Thyroid gland (tissue), 4 donors: ENCODE measurements at regions not wholly inside any gene's neighbourhood (a gene's known extent, or its start where the extent isn't known, plus 50 kb on each side); places are given as distances from the start of the nearest gene placed in this dataset.

Experiments used
- DNase-seq, 2 donors: peaks; one replicate each; pipeline ENCODE4 v3.0.0-alpha.2; 2019
- H3K27ac ChIP-seq, 3 donors: fragments of 200-600 bp; sonication (generic); 1 replicate in 2 of 3; 2 replicates in 1 of 3; pipeline ENCODE4 v1.5.1; 2016 to 2019; ENCODE audit warnings: mild to moderate bottlenecking in 1 of 3, moderate library complexity in 1 of 3
- H3K27me3 ChIP-seq: fragments of 200-600 bp; sonication (generic); one replicate; pipeline ENCODE4 v1.5.1; 2019
- H3K36me3 ChIP-seq, 2 donors: fragments of 200-600 bp; sonication (generic); one replicate each; pipeline ENCODE4 v1.5.1; 2016 to 2019
- H3K4me1 ChIP-seq, 2 donors: fragments of 200-600 bp; sonication (generic); one replicate each; pipeline ENCODE4 v1.5.1; 2017 to 2019
- H3K4me3 ChIP-seq, 3 donors: fragments of 200-600 bp; sonication (generic); replicated peaks in 1 of 3; 1 replicate in 2 of 3; 2 replicates in 1 of 3; pipeline ENCODE4 v1.5.1; 2016; ENCODE audit warnings: mild to moderate bottlenecking in 1 of 3
- H3K9me3 ChIP-seq: fragments of 200-600 bp; sonication (generic); one replicate; pipeline ENCODE4 v1.5.1; 2017
- POLR2A ChIP-seq, 2 donors: fragments of 450-650 bp; IDR thresholded peaks; one replicate each; pipeline ENCODE4 v1.6.1; 2017; ENCODE audit warnings: antibody characterized with exemption in 2 of 2, mild to moderate bottlenecking in 2 of 2, moderate library complexity in 1 of 2
- WGBS, 2 donors: methylation state at CpG; one replicate each; pipeline ENCODE4 v1.1.5; 2017; 5-methylcytosine and 5-hydroxymethylcytosine counted together
- intact Hi-C: fragments of 100-400 bp; cut with DNase I; formaldehyde crosslinking; loops from one replicate; pipeline ENCODE4 v1.15.1; 2023
- TF ChIP-seq, protein P1 (sequence below), 6 experiments: fragments of 200-600 bp in 3 of 6; fragments of 450-650 bp in 3 of 6; sonication (generic) in 3 of 6; IDR thresholded peaks; one replicate each; pipeline ENCODE4 v1.5.1; 2016 to 2019; ENCODE audit warnings: antibody characterized with exemption in 6 of 6, mild to moderate bottlenecking in 2 of 6, inconsistent platforms in 1 of 6, moderate library complexity in 1 of 6

DNA sequence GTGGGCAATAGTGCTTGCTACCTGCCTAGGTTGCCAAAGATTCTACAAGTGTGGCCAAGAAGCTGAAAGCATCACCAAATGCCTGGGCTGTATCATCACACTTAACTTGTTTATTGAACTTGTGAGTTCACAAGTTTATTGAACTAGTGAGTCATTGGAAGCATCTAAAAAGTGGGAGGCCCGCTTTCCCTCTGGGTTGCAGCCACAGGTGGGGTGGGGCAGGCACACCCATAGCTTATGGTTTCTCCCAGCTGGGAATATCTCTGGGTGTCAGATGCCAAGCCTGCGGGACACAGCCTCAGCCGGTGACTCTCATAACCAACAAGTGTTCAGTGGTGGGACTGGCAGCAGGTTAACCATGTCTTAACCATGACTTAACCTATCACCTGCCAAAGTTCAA is 145.9 kb upstream of the FAM13C start:
- Histone ChIP-seq H3K36me3 (no peaks in the 10 kb centered on the region), H3K27me3 (no peaks in the 10 kb centered on the region), H3K4me3 (no peak overlapping the region), H3K27ac (no peak overlapping the region), H3K9me3 (no peaks in the 10 kb centered on the region), H3K4me1 (no peaks in the 10 kb centered on the region)
- TF ChIP-seq POLR2A (IDR thresholded peaks at IDR 0.05): no peak
- TF ChIP-seq, protein P1, sequence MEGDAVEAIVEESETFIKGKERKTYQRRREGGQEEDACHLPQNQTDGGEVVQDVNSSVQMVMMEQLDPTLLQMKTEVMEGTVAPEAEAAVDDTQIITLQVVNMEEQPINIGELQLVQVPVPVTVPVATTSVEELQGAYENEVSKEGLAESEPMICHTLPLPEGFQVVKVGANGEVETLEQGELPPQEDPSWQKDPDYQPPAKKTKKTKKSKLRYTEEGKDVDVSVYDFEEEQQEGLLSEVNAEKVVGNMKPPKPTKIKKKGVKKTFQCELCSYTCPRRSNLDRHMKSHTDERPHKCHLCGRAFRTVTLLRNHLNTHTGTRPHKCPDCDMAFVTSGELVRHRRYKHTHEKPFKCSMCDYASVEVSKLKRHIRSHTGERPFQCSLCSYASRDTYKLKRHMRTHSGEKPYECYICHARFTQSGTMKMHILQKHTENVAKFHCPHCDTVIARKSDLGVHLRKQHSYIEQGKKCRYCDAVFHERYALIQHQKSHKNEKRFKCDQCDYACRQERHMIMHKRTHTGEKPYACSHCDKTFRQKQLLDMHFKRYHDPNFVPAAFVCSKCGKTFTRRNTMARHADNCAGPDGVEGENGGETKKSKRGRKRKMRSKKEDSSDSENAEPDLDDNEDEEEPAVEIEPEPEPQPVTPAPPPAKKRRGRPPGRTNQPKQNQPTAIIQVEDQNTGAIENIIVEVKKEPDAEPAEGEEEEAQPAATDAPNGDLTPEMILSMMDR (IDR thresholded peaks at IDR 0.05): no peak
- DNase-seq: no peak
- WGBS, 2 donors: 85 to 86% methylated on average over 3 of the region's 3 CpGs
- intact Hi-C loops: no loop called here

DNA sequence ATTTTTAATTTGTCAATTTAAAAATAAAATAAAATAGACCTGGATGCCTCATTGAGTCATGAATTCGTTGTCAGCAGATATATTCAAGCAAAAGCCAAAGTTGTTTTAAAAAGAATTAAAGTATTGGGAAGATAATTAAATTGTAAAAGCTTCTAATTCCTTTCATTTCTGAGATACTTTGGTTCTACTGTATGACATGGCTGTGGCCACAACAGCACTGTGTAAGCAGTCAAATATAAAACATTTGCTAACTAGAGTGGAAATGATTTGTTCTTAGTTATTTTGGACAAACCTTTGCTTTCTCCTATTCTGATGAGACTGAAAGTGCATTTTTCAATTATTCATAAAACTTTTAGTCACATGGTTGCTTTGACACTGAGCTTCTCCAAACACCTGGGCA is 143.6 kb upstream of the FAM13C start:
- Histone ChIP-seq H3K27me3 (no peaks in the 10 kb centered on the region), H3K36me3 (no peaks in the 10 kb centered on the region), H3K4me3 (no peak overlapping the region), H3K9me3 (no peaks in the 10 kb centered on the region), H3K27ac (no peak overlapping the region), H3K4me1 (no peaks in the 10 kb centered on the region)
- intact Hi-C loops: no loop called here
- DNase-seq: no peak
- TF ChIP-seq, protein P1 (IDR thresholded peaks at IDR 0.05): no peak
- TF ChIP-seq POLR2A (IDR thresholded peaks at IDR 0.05): no peak
- WGBS, 2 donors: 69 to 71% methylated on average over 1 of the region's 1 CpG

GRCh38 chr10:59499460-59499859 is 137.1 kb upstream of the FAM13C start:
- H3K4me1 ChIP-seq: no peaks in the 10 kb centered on the region
- intact Hi-C loops: no loop called here
- H3K9me3 ChIP-seq: no peaks in the 10 kb centered on the region
- H3K27ac ChIP-seq: no peak overlapping the region
- DNase-seq: no peak
- no peak for TF ChIP-seq POLR2A (IDR thresholded peaks at IDR 0.05)
- TF ChIP-seq, protein P1 (IDR thresholded peaks at IDR 0.05): no peak
- WGBS, 2 donors: 95 to 100% methylated on average over 1 of the region's 1 CpG
- H3K4me3 ChIP-seq: no peak overlapping the region
- no peaks in the 10 kb centered on the region for H3K27me3 ChIP-seq
- no peaks in the 10 kb centered on the region for H3K36me3 ChIP-seq

DNA sequence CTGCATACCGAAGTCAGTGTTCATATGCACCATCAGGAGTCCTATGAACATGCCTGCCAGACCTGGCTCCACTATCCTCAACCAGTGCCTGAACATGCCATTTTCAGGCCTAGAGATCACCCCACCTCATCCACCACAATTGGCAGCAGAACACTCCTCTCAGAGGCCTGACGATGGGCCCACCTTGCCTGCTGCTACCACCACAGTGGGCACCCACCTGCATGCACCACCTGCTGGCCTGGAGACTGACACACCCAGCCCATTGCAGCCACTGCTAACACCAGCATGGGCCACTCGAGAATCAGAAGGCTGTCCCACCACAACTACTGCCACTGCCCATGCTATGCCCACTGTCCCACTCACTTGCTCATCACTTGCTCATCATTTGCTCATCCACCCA is 130.7 kb upstream of the FAM13C start:
- no peaks in the 10 kb centered on the region for H3K4me1 ChIP-seq
- intact Hi-C loops: no loop called here
- TF ChIP-seq, protein P1 (IDR thresholded peaks at IDR 0.05): no peak
- TF ChIP-seq POLR2A (IDR thresholded peaks at IDR 0.05): no peak
- WGBS, 2 donors: 96% methylated on average over 3 of the region's 3 CpGs
- no peak overlapping the region for H3K27ac ChIP-seq
- DNase-seq: no peak
- no peaks in the 10 kb centered on the region for H3K36me3 ChIP-seq
- H3K4me3 ChIP-seq: no peak overlapping the region
- H3K27me3 ChIP-seq: no peaks in the 10 kb centered on the region
- no peaks in the 10 kb centered on the region for H3K9me3 ChIP-seq

DNA sequence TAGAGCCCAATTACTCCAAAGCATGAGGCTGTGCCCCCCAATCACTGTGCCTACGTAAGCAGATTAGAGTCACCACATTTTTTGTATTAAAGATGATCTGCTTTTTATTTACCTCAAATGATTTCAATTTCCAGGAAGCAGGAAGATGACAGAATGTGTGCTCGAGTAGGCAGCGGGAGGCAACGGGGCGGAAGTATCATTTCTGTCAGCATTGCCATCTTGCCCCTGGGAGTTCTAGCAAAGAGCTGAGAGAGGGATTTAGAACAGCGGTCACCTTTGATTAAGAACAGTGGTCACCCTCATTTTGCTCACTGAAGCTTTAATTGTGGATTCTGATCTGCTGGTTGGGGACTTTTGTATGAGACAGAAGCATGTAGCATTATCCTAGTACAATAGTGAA is 117.1 kb upstream of the FAM13C start:
- intact Hi-C loops: no loop called here
- WGBS, 2 donors: 87 to 88% methylated on average over 6 of the region's 6 CpGs

More for the DNA sequence above, 117.1 kb upstream of the FAM13C start:
- no peaks in the 10 kb centered on the region for H3K27me3 ChIP-seq
- no peak for DNase-seq
- no peak for TF ChIP-seq POLR2A (IDR thresholded peaks at IDR 0.05)
- TF ChIP-seq, protein P1 (IDR thresholded peaks at IDR 0.05): no peak
- H3K4me1 ChIP-seq: no peaks in the 10 kb centered on the region
- H3K36me3 ChIP-seq: no peaks in the 10 kb centered on the region
- H3K4me3 ChIP-seq: no peak overlapping the region
- no peaks in the 10 kb centered on the region for H3K9me3 ChIP-seq
- H3K27ac ChIP-seq: no peak overlapping the region
